ENCODE measurements at regions not wholly inside any gene's neighbourhood (a gene's known extent, or its start where the extent isn't known, plus 50 kb on each side); places are given as distances from the start of the nearest gene placed in this dataset.

- TF ChIP-seq CTCF (optimal IDR thresholded peaks at IDR 0.05 in 1 of 3, IDR thresholded peaks at IDR 0.05 in 1 of 3, conservative IDR thresholded peaks at IDR 0.05 in 1 of 3; ENCODE audit: extremely low read depth in 1 of 3, insufficient read depth in 2 of 3, low read length in 3 of 3): no peak
- TF ChIP-seq EZH2 (IDR thresholded peaks at IDR 0.05; ENCODE audit: low read length): no peak
Measured at GRCh38 chr10:130858626-130859025, 452.9 kb downstream of the TCERG1L start.
